ENCODE measurements at regions not wholly inside any gene's neighbourhood (a gene's known extent, or its start where the extent isn't known, plus 50 kb on each side); places are given as distances from the start of the nearest gene placed in this dataset.

DNA sequence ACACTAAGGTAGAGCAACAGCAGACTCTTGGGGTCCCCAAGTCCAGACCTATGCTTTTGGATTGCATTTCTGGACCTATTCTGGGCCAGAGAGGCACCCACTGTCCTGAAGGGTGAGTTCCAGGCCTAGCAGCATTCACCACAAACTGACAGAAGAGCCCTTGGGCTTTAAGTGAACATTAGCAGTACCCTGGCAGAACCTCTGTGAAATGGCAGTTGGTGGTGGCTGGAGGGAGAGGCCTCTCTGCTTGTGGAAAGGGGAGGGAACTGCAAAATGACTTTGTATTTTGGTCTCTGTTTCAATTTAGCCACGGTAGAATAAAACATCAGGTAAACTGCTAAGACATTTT lies 1211.9 kb downstream of the PCDH18 start:
- FAIRE-seq (no peak), DNase-seq (ENCODE audit: insufficient read length, low spot score) (no peak)
- TF ChIP-seq SPI1 (IDR thresholded peaks at IDR 0.05; ENCODE audit: low read depth, low read length) = no peak
- no peak for TF ChIP-seq PAX5 (IDR thresholded peaks at IDR 0.05; ENCODE audit: insufficient read depth, low read length, severe bottlenecking)
- no peak for TF ChIP-seq POLR2A (IDR thresholded peaks at IDR 0.05; ENCODE audit: low read depth, low read length)
- TF ChIP-seq TAF1 (IDR thresholded peaks at IDR 0.05; ENCODE audit: low read depth, low read length) = no peak
- no peak for TF ChIP-seq POLR2AphosphoS5 (IDR thresholded peaks at IDR 0.05; ENCODE audit: low read depth, low read length)
- TF ChIP-seq POU2F2 (IDR thresholded peaks at IDR 0.05; ENCODE audit: low read depth, low read length) = no peak

DNA sequence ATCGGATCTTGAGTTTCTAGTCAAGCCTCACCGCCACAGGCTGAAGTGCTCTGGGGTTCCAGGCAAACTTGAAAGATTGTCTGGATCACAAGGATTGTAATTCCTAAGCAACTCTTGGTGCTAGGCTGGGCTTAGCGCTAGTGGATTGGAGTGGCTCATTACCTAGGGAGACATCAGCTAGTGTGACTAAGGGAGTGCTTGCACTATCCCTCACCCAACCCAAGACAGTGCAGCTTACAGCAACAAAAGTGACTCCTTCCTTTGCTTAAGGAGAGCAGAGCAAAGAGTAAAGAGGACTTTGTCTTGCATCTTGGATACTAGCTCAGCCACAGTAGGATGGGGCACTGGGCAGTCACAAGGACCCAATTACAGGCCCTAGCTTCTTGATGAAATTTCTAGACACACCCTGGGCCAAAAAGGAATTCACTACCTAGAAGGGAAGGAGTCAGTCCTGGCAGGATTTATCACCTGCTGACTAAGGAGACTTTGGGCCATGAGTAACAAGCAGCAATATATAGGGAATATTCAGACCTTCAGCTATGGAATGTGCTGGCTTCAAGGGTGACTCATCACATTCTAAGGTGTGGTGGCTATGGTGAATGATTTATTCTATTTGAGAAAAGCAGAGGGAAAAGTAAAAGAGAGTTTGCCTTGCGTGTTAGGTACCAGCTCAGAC lies 1212.4 kb downstream of the PCDH18 start:
- no peak for FAIRE-seq
- DNase-seq (ENCODE audit: insufficient read length, low spot score) = no peak
- no peak for TF ChIP-seq POU2F2 (IDR thresholded peaks at IDR 0.05; ENCODE audit: low read depth, low read length)
- no peak for TF ChIP-seq TAF1 (IDR thresholded peaks at IDR 0.05; ENCODE audit: low read depth, low read length)
- no peak for TF ChIP-seq POLR2AphosphoS5 (IDR thresholded peaks at IDR 0.05; ENCODE audit: low read depth, low read length)
- no peak for TF ChIP-seq SPI1 (IDR thresholded peaks at IDR 0.05; ENCODE audit: low read depth, low read length)
- no peak for TF ChIP-seq POLR2A (IDR thresholded peaks at IDR 0.05; ENCODE audit: low read depth, low read length)
- no peak for TF ChIP-seq PAX5 (IDR thresholded peaks at IDR 0.05; ENCODE audit: insufficient read depth, low read length, severe bottlenecking)

DNA sequence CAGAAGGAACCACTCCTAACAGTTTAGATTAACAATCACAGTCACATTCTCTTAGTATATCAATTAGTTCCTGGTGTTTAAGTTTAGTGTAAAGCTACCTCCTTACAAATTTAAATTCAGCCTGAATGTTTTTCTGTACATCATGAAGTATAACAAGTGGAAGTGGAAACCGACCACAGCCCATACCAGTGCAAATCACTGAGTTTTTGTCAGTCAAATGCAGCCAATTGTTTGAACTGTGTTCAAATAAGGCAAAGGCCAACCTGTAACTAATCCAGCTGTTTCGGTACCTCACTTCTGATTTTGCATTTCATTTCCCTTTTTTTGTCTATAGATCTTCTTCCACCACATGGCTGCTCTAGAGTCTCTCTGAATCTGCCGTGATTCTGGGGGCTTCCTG lies 1215.3 kb downstream of the PCDH18 start:
- DNase-seq (ENCODE audit: insufficient read length, low spot score) (no peak), FAIRE-seq (no peak)
- TF ChIP-seq POLR2A (IDR thresholded peaks at IDR 0.05; ENCODE audit: low read depth, low read length) (no peak), POU2F2 (IDR thresholded peaks at IDR 0.05; ENCODE audit: low read depth, low read length) (no peak), PAX5 (IDR thresholded peaks at IDR 0.05; ENCODE audit: insufficient read depth, low read length, severe bottlenecking) (no peak), TAF1 (IDR thresholded peaks at IDR 0.05; ENCODE audit: low read depth, low read length) (no peak), SPI1 (IDR thresholded peaks at IDR 0.05; ENCODE audit: low read depth, low read length) (no peak), POLR2AphosphoS5 (IDR thresholded peaks at IDR 0.05; ENCODE audit: low read depth, low read length) (no peak)

DNA sequence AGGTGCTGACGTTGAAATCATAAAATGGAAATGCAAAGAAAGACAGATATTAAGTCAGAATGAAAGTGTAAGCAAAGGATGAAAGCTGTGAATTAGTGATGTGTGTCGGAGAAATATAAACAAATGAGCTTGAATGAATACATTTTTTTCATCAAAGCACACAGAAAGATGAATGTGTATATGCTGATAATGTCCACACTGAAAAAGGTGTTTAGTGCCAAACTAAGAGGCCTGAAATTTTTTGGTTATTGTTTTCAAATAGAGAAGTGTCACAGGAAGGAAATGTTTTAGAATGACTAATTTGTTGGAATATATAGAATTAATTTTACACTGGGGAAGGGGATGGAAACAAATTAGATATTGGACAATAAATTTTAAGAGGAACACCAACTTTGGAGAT lies 1217.6 kb downstream of the PCDH18 start:
- FAIRE-seq = no peak
- DNase-seq (ENCODE audit: insufficient read length, low spot score) = no peak
- no peak for TF ChIP-seq POLR2A (IDR thresholded peaks at IDR 0.05; ENCODE audit: low read depth, low read length)
- no peak for TF ChIP-seq PAX5 (IDR thresholded peaks at IDR 0.05; ENCODE audit: insufficient read depth, low read length, severe bottlenecking)
- no peak for TF ChIP-seq POU2F2 (IDR thresholded peaks at IDR 0.05; ENCODE audit: low read depth, low read length)
- no peak for TF ChIP-seq SPI1 (IDR thresholded peaks at IDR 0.05; ENCODE audit: low read depth, low read length)
- no peak for TF ChIP-seq TAF1 (IDR thresholded peaks at IDR 0.05; ENCODE audit: low read depth, low read length)
- no peak for TF ChIP-seq POLR2AphosphoS5 (IDR thresholded peaks at IDR 0.05; ENCODE audit: low read depth, low read length)

DNA sequence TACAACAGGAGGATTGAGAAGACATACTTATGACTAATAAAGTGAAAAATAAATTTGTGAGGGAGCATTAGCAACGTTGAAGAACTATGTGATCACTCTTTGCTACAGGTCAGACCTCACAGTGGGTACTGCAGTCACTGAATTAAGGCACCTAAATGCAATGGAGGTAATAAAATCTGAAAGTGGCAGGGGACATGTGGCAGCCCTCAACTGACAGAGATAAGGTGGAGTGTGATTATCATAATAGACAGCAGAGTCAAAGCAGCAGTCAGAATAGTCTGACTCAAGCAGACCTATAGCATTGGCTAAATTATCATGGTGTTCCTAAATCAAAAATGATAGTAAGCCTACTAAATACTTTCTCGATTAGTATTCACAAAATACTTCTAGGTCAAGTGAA lies 1220.5 kb downstream of the PCDH18 start:
- TF ChIP-seq PAX5 (IDR thresholded peaks at IDR 0.05; ENCODE audit: insufficient read depth, low read length, severe bottlenecking) (no peak), POLR2AphosphoS5 (IDR thresholded peaks at IDR 0.05; ENCODE audit: low read depth, low read length) (no peak), POLR2A (IDR thresholded peaks at IDR 0.05; ENCODE audit: low read depth, low read length) (no peak), TAF1 (IDR thresholded peaks at IDR 0.05; ENCODE audit: low read depth, low read length) (no peak), POU2F2 (IDR thresholded peaks at IDR 0.05; ENCODE audit: low read depth, low read length) (no peak), SPI1 (IDR thresholded peaks at IDR 0.05; ENCODE audit: low read depth, low read length) (no peak)
- DNase-seq (ENCODE audit: insufficient read length, low spot score) (no peak), FAIRE-seq (no peak)

DNA sequence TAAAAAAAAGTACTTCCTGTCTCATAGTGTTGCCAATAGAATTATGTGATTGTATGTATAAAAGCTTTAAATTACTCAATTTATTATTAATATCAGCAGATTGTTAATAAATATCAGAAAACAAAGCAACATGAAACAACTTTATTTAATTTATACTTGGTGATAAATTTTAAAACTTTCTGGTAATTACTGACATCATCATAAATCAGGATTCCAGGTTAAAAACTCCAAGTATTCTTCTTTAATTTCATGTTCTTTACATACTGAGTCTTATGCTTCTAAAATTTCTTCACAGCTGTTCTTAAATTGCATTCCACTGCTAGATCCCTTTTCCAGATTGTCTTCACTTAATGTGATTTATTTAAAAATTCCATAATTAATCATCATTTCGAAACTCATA lies 1224.5 kb downstream of the PCDH18 start:
- no peak for FAIRE-seq
- DNase-seq (ENCODE audit: insufficient read length, low spot score) = no peak

DNA sequence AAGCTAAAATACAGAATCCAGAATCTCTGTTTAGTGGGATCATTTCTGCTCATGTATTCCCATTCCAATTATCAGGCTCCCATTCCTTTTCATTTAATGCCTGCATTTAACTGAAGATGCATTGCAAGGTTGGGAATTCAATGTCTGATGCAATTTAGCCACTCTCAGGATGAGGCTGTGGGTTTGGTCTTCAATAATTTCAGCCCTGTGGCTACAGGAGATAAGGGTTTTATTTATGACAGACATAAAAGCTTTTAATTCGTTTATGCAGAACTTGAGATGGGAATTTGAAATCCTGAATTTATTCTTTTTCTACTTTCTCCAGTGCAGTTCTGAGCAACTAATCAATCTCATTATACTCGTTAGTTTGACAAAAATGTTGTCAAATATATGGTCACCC lies 1225.9 kb downstream of the PCDH18 start:
- TF ChIP-seq POLR2A (IDR thresholded peaks at IDR 0.05; ENCODE audit: low read depth, low read length) = no peak
- TF ChIP-seq PAX5 (IDR thresholded peaks at IDR 0.05; ENCODE audit: insufficient read depth, low read length, severe bottlenecking) = no peak
- TF ChIP-seq SPI1 (IDR thresholded peaks at IDR 0.05; ENCODE audit: low read depth, low read length) = no peak
- no peak for TF ChIP-seq POU2F2 (IDR thresholded peaks at IDR 0.05; ENCODE audit: low read depth, low read length)
- TF ChIP-seq POLR2AphosphoS5 (IDR thresholded peaks at IDR 0.05; ENCODE audit: low read depth, low read length) = no peak
- no peak for TF ChIP-seq TAF1 (IDR thresholded peaks at IDR 0.05; ENCODE audit: low read depth, low read length)
- no peak for FAIRE-seq
- DNase-seq (ENCODE audit: insufficient read length, low spot score) = no peak

More for the DNA sequence above, 1224.5 kb downstream of the PCDH18 start:
- TF ChIP-seq SPI1 (IDR thresholded peaks at IDR 0.05; ENCODE audit: low read depth, low read length) (no peak), POU2F2 (IDR thresholded peaks at IDR 0.05; ENCODE audit: low read depth, low read length) (no peak), PAX5 (IDR thresholded peaks at IDR 0.05; ENCODE audit: insufficient read depth, low read length, severe bottlenecking) (no peak), POLR2A (IDR thresholded peaks at IDR 0.05; ENCODE audit: low read depth, low read length) (no peak), POLR2AphosphoS5 (IDR thresholded peaks at IDR 0.05; ENCODE audit: low read depth, low read length) (no peak), TAF1 (IDR thresholded peaks at IDR 0.05; ENCODE audit: low read depth, low read length) (no peak)

DNA sequence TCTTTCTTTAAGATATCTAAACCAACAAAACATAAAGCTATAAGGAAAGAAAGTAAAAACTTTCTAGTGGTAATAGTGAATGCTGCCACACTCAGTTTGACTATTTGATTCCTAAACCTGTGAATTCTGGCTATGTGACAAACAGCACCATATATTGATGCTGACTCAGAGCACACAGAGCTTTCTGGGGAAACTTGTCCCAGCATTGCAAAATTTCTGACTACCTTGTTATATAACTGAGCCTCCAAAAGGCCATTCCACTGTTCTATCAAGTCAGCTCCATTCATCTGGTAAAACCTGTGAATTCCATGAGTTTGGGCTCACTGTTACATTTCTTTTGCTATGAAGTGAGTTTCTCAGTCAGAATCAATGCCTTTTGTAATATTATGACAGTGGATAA lies 1229.7 kb downstream of the PCDH18 start:
- no peak for TF ChIP-seq POU2F2 (IDR thresholded peaks at IDR 0.05; ENCODE audit: low read depth, low read length)
- TF ChIP-seq POLR2A (IDR thresholded peaks at IDR 0.05; ENCODE audit: low read depth, low read length) = no peak
- TF ChIP-seq TAF1 (IDR thresholded peaks at IDR 0.05; ENCODE audit: low read depth, low read length) = no peak
- no peak for TF ChIP-seq PAX5 (IDR thresholded peaks at IDR 0.05; ENCODE audit: insufficient read depth, low read length, severe bottlenecking)
- TF ChIP-seq SPI1 (IDR thresholded peaks at IDR 0.05; ENCODE audit: low read depth, low read length) = no peak
- no peak for TF ChIP-seq POLR2AphosphoS5 (IDR thresholded peaks at IDR 0.05; ENCODE audit: low read depth, low read length)
- FAIRE-seq = no peak

DNA sequence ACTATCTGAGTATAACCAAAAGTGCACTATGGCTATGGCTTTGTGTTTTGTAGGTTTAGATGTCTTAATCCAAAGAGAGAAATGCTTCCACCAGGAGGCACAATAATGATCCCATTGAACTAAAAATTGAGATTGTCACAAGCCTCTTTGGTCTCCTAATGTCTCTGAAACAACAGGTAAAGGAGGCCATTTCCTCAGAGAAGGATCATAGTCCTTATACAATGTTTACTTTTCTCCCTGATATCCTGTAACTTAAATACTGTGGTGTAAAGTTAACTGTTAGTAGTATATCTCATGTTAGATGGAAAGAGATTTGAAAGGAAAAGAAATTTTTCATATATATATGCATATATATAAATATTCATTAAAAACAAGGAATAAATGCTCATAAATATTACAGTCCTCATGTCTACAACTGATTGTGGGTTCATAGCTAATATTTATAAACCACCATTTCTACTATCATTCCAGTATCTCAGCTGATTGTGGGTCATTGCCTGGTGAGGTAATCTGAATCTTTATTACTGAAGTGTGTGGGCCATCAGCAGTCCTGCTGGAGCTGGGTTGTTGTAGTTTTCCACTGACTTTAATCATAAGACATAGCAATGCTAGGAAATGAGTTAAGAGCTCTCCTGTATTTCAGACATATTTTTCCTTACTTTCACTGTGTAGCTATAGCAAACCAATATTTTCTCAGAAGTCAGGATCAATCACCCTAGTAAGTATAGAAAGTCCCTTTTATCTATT lies 1230.4 kb downstream of the PCDH18 start:
- FAIRE-seq = no peak
- no peak for DNase-seq (ENCODE audit: insufficient read length, low spot score)
- TF ChIP-seq POLR2A (IDR thresholded peaks at IDR 0.05; ENCODE audit: low read depth, low read length) = no peak
- no peak for TF ChIP-seq PAX5 (IDR thresholded peaks at IDR 0.05; ENCODE audit: insufficient read depth, low read length, severe bottlenecking)
- TF ChIP-seq POLR2AphosphoS5 (IDR thresholded peaks at IDR 0.05; ENCODE audit: low read depth, low read length) = no peak
- TF ChIP-seq TAF1 (IDR thresholded peaks at IDR 0.05; ENCODE audit: low read depth, low read length) = no peak

More for the DNA sequence above, 1229.7 kb downstream of the PCDH18 start:
- no peak for DNase-seq (ENCODE audit: insufficient read length, low spot score)
